ENCODE measurements at regions not wholly inside any gene's neighbourhood (a gene's known extent, or its start where the extent isn't known, plus 50 kb on each side); places are given as distances from the start of the nearest gene placed in this dataset.

- no peak for TF ChIP-seq POLR2AphosphoS5 (IDR thresholded peaks at IDR 0.05; ENCODE audit: low read depth, low read length)
- TF ChIP-seq EZH2 (IDR thresholded peaks at IDR 0.05) = no peak
- TF ChIP-seq SIN3A (IDR thresholded peaks at IDR 0.05; ENCODE audit: low read depth) = no peak
- no peak for TF ChIP-seq ATF3 (IDR thresholded peaks at IDR 0.05)
- no peak for TF ChIP-seq ELF1 (IDR thresholded peaks at IDR 0.05; ENCODE audit: borderline replicate concordance, low read depth)
- no peak for TF ChIP-seq FOSL1 (IDR thresholded peaks at IDR 0.05; ENCODE audit: low read depth)
- no peak for TF ChIP-seq MAX (IDR thresholded peaks at IDR 0.05)
- TF ChIP-seq EGR1 (IDR thresholded peaks at IDR 0.05; ENCODE audit: low read depth) = no peak
- TF ChIP-seq RAD21 (IDR thresholded peaks at IDR 0.05; ENCODE audit: low read depth) = no peak
- TF ChIP-seq SP1 (IDR thresholded peaks at IDR 0.05; ENCODE audit: low read depth) = no peak
- TF ChIP-seq ZFX (IDR thresholded peaks at IDR 0.05) = no peak
- TF ChIP-seq ZNF274 (IDR thresholded peaks at IDR 0.05; ENCODE audit: low read depth, low read length) = no peak
- Histone ChIP-seq H3K27me3 (ENCODE audit: insufficient read depth, low read length) (no peaks in the 10 kb centered on the region), H3K4me3 (replicated peaks in 1 of 2; ENCODE audit: low read depth in 1 of 2, low read length in 2 of 2) (no peak overlapping the region), H3K4me1 (ENCODE audit: control insufficient read depth in 1 of 2, insufficient read depth in 2 of 2, low read length in 2 of 2) (no peaks in the 10 kb centered on the region), H3K9ac (ENCODE audit: low read length) (no peak overlapping the region), H3K9me2 (ENCODE audit: insufficient read depth) (no peaks in the 10 kb centered on the region), H3K27ac (ENCODE audit: low read depth, low read length) (no peak overlapping the region), H2AFZ (ENCODE audit: low read depth, low read length, poor library complexity, severe bottlenecking) (no peak overlapping the region), H3K4me2 (ENCODE audit: low read length) (no peak overlapping the region), H4K20me1 (ENCODE audit: insufficient read depth) (no peaks in the 10 kb centered on the region), H3K36me3 (ENCODE audit: control insufficient read depth in 1 of 2, insufficient read depth in 2 of 2, low read length in 2 of 2) (no peaks in the 10 kb centered on the region), H3K79me2 (ENCODE audit: insufficient read depth, low read length) (no peaks in the 10 kb centered on the region), H3K9me3 (ENCODE audit: control insufficient read depth in 1 of 2, insufficient read depth in 1 of 2, low read depth in 1 of 2, low read length in 2 of 2) (no peaks in the 10 kb centered on the region)
- CTCF ChIA-PET = no interaction called here
- no TSS peak for BruUV-seq (replicated peaks)
- intact Hi-C loops (cut with micrococcal nuclease) = no loop called here
- RAD21 ChIA-PET (ENCODE audit: low non-redundant PET in 1 of 2, low total read pairs in 2 of 2, uncharacterized antibody in 2 of 2, unreplicated experiment in 2 of 2) = no interaction called here
- POLR2A ChIA-PET = no interaction called here
- DNase-seq (ENCODE audit: low read depth, low spot score) (no peak), ATAC-seq (no peak)
These were observed 170.6 kb downstream of the RMI1 start for GRCh38 chr9:84151236-84151635.

GRCh38 chr9:84151640-84152039, 171.0 kb downstream of the RMI1 start:
- H3K27me3 ChIP-seq (ENCODE audit: insufficient read depth, low read length) = no peaks in the 10 kb centered on the region
- no peaks in the 10 kb centered on the region for H3K36me3 ChIP-seq (ENCODE audit: control insufficient read depth in 1 of 2, insufficient read depth in 2 of 2, low read length in 2 of 2)
- ChIA-PET POLR2A (no interaction called here), CTCF (no interaction called here), RAD21 (ENCODE audit: low non-redundant PET in 1 of 2, low total read pairs in 2 of 2, uncharacterized antibody in 2 of 2, unreplicated experiment in 2 of 2) (no interaction called here)
- no peak overlapping the region for H3K9ac ChIP-seq (ENCODE audit: low read length)
- no peak overlapping the region for H3K27ac ChIP-seq (ENCODE audit: low read depth, low read length)
- DNase-seq (ENCODE audit: low read depth, low spot score) = no peak
- no peaks in the 10 kb centered on the region for H4K20me1 ChIP-seq (ENCODE audit: insufficient read depth)
- H3K79me2 ChIP-seq (ENCODE audit: insufficient read depth, low read length) = no peaks in the 10 kb centered on the region
- TF ChIP-seq MAX (IDR thresholded peaks at IDR 0.05) (no peak), SRF (IDR thresholded peaks at IDR 0.05; ENCODE audit: low read depth) (no peak)
- no peak overlapping the region for H3K4me3 ChIP-seq (replicated peaks in 1 of 2; ENCODE audit: low read depth in 1 of 2, low read length in 2 of 2)
- no peak for ATAC-seq
- H3K4me2 ChIP-seq (ENCODE audit: low read length) = no peak overlapping the region
- BruUV-seq (replicated peaks) = no TSS peak
- H2AFZ ChIP-seq (ENCODE audit: low read depth, low read length, poor library complexity, severe bottlenecking) = no peak overlapping the region
- no peaks in the 10 kb centered on the region for H3K9me3 ChIP-seq (ENCODE audit: control insufficient read depth in 1 of 2, insufficient read depth in 1 of 2, low read depth in 1 of 2, low read length in 2 of 2)
- no peaks in the 10 kb centered on the region for H3K4me1 ChIP-seq (ENCODE audit: control insufficient read depth in 1 of 2, insufficient read depth in 2 of 2, low read length in 2 of 2)
- no peaks in the 10 kb centered on the region for H3K9me2 ChIP-seq (ENCODE audit: insufficient read depth)
- intact Hi-C loops (cut with micrococcal nuclease) = no loop called here

Data from HCT116 (cell line).